NCI-H146 treated with DMSO at 0.1 percent for 48 hours (cell line): ENCODE measurements at regions not wholly inside any gene's neighbourhood (a gene's known extent, or its start where the extent isn't known, plus 50 kb on each side); places are given as distances from the start of the nearest gene placed in this dataset.

ENCODE experiments used
- DNase-seq: peaks from one replicate; lab custom pipeline; 2025; ENCODE audit not compliant: unreplicated experiment; lab: John Stamatoyannopoulos, UW

DNA sequence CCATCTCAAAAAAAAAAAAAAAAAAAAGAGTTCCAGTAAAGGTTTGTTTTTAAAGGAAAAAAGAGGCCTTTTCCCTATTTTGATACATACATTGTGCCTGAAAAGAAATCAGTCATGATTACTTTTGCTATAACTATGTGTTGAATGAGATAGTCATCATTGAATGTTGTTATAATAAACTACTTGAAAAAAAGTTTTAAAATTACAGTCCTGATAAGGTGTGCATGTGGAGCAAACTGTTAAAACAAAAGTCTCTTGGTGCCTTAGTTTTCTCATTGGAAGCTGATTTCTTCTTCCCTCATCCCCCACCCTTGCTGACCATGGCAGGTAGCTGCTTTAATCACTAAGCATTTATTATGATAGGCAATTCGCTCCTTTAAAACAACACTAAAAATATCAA is 172.3 kb upstream of the TBCA start:
- no peak for DNase-seq

DNA sequence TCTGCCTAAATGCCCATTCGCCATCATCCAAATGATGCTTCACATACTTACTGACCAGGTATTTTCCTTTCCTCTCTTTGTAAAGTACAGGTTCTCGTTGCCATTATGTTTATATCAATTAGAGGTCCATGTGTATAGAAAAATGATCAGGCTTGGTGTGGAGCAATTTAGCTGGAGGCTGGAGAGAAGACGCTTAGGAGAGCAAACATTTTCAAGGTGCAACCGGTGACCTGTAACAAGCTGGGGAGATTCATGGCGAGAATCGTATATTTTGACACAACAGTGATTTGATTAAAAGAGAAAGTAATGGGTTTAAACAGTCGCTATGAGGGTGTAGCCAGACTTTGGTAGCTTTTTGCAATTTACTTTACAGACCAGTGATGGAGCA is 170.9 kb upstream of the TBCA start:
- DNase-seq: peak; percentile 75

GRCh38 chr5:77946381-77947040 is 170.4 kb upstream of the TBCA start:
- peak; percentile 67 for DNase-seq

- no peak for DNase-seq
Observed at GRCh38 chr5:77945874-77946273, 169.7 kb upstream of the TBCA start.

- DNase-seq: no peak
Observed at GRCh38 chr5:77944757-77945340, 168.7 kb upstream of the TBCA start.

- DNase-seq: no peak
Observed at GRCh38 chr5:77943851-77944250, 167.7 kb upstream of the TBCA start.

DNA sequence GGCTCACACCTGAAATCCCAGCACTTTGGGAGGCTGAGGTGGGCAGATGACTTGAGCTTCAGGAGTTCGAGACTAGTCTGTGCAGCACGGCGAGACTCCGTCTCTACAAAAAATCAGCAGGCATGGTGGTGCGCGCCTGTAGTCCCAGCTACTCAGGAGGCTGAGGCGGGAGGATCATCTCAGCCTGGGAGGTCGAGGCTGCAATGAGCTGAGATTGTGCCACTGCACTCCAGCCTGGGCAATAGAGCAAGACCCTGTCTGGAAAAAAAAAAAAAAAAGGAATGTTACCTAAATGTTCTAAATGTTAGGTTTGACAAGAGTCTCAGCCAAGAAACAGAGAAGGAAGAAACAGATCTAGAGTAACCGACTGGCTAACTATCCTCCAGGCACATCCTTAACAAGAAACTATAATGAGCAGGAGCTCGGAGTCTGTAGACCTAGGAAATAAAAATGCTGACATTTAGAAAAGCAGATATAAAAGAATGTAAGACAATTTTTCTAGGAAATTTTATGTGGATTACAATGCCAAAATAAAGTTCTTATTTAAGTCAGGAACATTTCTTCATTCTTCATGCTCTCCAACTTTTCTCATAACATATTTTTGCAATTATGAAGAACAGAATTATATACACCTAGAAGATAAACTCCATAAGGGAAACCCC is 166.6 kb upstream of the TBCA start:
- DNase-seq: no peak

GRCh38 chr5:77937015-77937908 is 161.1 kb upstream of the TBCA start:
- DNase-seq: no peak

- DNase-seq: no peak
Observed at GRCh38 chr5:77936365-77936693, 160.2 kb upstream of the TBCA start.

DNA sequence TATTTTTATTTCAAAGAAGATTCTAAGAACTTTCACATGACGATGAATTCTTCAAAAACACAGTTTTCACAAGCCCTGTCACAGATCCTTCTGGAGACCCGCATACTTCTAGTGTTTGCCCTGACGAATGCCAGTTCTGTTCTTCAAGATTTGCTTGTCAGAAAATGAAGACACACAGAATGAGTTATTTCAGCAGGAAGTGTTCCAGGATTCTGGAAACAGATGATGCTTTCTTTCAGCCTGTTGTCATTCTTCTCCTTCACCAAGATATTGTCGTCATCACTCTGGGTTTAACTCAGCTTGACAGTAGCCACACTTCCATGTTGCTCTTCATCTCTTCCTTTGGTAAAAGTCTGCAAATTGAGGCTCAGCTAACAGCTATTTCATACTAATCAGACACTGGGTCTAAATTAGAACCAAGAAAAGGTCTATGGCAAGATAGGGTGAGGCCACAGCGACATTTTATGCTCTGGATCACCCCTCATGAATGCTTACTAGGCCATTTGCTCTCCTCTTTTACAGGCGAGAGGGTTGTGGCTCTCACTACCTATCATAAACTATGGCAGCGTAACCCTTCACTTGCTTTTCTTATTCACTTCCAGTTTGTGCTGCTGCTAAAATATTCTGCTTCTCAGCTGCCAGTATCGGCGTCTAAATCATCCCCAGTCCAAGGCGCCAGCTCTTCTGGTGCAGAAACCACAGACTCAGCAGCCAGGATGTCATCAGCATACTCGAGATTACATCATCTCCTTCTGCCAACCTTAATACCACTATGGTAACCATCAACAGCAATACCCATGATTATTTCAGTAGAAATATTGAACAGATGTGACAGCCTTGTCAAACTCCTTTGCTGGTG is 159.6 kb upstream of the TBCA start:
- DNase-seq: no peak

GRCh38 chr5:77928776-77929300 is 152.7 kb upstream of the TBCA start:
- DNase-seq: no peak

DNA sequence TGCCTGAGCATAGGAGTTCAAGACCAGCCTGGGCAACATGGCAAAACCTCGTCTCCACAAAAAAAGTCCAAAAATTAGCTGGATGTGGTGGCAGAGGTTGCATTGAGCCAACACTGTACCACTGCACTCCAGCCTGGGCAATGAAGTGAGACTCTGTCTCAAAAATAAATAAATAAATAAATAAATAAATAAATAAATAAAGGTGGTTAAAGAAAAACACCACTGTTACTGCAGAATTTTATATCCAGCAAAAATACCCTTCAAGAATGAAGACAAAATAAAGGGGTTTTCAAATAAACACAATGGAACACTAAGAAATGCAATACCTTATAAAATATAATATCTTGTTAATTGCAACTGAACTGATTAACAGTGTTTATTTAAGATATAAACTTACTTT is 150.2 kb upstream of the TBCA start:
- no peak for DNase-seq

GRCh38 chr5:77925503-77925902 is 149.4 kb upstream of the TBCA start:
- DNase-seq: no peak

DNA sequence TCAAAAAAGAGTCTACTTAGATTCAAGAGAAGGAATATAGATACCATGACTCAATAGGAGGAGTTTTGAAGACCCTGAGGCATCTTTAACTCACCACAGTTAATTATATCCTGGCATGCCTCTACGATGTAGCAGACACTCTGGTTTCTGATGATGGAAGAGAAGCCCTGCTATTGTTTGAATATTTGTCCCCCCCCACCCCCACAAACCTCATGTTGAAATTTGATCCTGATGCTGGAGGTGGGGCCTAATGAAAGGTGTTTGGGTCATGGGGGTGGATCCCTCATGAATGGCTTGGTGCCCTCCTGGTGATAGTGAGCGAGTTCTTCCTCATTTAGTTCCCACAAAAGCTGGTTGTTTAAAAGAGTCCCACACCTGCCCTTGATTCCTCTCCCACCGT is 147.9 kb upstream of the TBCA start:
- DNase-seq: peak; percentile 88

GRCh38 chr5:77923666-77924065 is 147.5 kb upstream of the TBCA start:
- peak; percentile 59 for DNase-seq

GRCh38 chr5:77921094-77921768 is 145.1 kb upstream of the TBCA start:
- DNase-seq: no peak

GRCh38 chr5:77920359-77921058 is 144.4 kb upstream of the TBCA start:
- DNase-seq: no peak

- no peak for DNase-seq
Observed at GRCh38 chr5:77915346-77915745, 139.2 kb upstream of the TBCA start.

DNA sequence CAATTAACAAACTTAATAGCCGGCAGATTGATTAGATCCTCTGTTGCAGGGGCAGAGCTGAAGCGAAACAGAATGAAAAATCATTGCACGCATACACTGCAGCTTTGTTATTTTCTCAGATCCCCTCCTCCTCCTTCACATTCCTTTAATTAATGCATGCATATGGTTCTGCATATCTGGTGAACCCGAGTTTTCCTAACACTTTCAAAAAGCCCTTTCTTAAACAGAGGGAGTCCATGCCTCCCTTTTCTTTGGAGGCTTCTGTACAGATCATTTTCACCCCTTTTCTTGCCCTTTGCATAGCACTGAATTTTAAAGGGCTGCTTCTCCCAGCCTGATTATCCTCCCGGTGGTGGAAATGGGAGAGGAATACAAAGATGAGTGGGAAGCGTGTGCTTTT is 136.6 kb upstream of the TBCA start:
- DNase-seq: no peak
